GM19043 (cell line): ENCODE measurements at regions not wholly inside any gene's neighbourhood (a gene's known extent, or its start where the extent isn't known, plus 50 kb on each side); places are given as distances from the start of the nearest gene placed in this dataset.

Experiments
- ATAC-seq: cut with Tn5 transposase; IDR thresholded peaks from one replicate; pipeline ENCODE4 v1.9.1; 2021; ENCODE audit warnings: low read depth; ENCODE audit not compliant: unreplicated experiment

DNA sequence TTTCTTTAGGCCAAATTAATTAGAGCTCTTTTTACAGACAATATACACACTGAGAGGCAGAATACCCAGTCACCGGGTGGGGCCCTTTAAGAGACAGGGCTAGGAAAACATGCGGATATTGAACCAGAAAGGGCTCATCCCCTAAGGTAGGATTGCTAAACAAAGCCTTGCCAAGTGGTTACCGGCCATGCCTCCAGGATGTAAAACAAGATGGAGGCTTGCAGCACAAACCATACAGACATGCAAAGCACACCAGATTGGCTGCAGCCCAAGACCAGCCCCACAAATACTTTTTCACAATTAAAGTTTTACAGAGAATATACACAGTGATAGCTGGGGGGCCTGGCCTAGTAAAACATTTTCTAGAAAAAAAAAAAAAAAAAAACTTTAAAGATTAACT lies 210.0 kb downstream of the KLHL4 start:
- no peak for ATAC-seq

DNA sequence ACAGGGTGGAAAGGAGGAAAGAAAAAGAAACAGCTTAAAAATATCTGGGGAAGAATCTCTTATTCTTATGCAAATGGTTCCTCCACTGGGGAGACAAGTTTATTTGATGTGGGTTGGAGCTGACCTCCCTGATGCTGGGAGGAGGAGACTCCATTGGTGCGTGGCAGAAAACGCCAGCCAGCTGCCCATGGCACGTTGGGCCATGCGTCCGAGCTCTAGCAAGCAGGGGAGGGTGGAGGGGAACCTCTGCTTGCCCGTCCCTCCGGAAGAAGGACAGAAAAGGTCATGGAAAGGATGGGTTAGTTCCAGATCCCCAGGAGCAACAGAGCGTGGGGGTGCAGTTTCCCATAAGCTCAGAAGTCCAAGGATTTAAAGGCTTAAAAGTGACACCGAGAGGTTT lies 210.4 kb downstream of the KLHL4 start:
- no peak for ATAC-seq

DNA sequence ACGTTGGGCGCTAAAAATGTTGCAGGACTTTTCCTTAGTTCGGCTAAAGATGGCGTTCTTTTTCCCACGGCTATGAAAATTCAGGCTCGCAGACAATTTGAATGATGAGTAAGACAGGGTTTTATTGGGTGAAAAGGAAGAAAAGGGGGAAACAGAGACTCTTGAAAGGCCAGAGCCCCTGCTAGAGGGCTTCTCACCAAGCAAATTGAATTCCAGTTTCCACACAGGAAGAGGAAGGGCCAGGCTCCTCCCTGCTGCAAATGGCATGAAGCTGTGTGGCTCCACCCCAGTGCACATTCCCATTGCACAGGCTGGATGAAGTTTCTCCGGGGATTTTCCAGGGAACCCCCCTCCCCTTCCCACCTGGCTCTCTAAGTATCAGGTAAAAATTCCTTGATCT lies 210.9 kb downstream of the KLHL4 start:
- no peak for ATAC-seq

DNA sequence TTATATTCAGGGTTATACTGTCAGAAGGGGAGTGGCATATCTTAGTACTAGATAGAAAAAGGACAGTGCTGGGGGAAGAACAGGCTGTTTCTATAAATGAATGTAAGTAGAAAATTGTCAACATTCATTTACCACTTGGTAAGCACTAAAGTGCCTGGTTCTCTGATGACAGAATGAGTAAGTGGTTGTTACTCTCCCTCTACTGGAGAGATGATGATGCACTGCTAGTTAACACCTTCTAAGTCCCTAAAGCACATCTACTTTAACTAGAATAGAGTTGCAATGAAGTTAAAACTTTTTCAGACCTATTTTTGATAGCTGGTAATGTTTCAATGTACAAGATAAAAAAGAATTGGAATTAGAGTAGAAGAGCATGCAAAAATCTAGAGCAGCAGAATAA lies 214.5 kb downstream of the KLHL4 start:
- ATAC-seq, result no peak

DNA sequence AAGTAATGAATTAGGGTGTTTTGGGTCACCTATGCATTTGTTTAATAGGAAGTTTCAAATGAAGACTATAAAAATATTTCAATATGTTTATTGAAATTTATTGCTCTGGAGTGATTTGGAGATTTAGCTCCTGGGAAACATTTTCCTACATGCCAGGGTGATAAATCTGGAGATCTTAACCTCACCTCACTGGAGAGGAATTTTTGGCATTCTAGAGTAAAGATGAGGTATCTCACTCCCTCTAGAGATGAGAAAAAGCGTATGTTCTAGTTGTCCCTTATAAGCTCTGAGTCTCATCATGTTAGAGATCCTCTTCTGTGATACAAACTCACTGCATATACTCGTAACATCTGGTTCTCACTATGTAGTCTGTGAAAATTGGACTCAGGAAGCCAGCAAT lies 219.0 kb downstream of the KLHL4 start:
- no peak for ATAC-seq

DNA sequence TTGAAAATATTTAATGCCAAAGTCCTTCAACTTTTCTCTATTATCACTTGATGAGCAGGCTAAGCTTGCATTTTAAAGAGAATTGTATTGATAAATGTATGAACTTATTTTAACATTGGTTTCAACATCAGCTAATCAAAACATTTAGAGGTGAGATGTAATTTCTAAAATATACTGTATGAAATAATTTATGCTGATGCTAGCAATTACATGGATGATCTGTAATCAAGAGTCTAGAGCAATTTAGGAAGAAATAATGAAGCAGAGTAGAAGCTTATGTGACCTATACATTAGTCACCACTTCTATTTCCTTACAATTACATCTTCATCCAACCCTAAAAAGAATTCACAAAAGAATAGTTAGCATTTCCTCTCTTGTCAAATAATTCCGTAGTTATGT lies 226.8 kb downstream of the KLHL4 start:
- ATAC-seq, result no peak

DNA sequence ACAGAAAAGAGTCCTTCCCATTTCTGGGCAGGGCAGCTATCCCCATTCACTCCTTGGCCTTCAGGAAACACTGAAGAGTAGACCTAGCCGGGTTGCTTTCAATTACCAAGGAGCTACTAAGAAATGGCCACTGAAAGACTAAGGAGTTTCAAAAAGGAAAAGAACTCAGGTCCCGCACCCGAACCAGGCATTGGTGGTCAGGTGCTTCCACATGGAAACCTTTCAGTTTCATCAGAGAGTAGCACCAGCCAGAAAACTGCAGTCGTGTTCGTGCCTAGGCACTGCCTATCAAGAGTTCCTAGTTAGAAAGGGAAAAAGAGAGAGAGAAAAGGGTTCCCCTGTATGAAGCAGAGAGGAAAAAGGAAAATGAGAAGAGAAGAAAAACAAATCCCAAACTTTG lies 237.9 kb downstream of the KLHL4 start:
- no peak for ATAC-seq

DNA sequence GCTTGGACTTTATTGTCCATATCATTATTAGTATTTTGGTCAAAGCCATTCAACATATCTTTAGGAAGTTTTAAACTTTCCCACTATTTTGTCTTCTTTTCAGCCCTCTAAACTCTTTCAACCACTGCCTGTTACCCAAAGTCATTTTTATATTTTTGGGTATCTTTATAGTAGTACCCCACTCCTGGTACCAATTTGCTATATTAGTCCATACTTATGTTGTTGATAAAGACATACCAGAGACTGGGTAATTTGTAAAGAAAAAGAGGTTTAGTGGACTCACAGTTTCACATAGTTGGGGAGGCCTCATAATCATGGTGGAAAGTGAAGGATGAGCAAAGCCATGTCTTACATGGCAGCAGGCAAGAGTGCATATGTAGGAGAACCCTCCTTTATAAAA lies 271.4 kb downstream of the KLHL4 start:
- ATAC-seq, result no peak

DNA sequence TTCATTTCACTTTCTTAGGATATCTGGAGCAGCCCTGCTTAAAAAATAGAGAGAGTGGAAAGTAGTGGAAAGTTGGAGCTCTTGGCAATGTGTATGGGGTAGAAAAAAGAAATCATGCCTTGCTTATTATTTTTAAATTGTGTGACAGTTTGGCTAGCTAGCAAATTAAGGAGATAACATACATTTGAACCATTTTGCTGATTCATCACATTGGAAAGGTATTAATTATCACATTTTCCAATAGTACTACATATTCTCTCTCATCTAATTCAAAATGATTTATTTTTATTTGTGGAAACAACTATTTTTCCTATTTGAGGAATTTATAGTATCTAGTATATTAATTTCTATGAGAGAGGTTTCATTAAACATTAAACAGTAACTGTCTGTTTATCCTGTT lies 280.4 kb downstream of the KLHL4 start:
- no peak for ATAC-seq

DNA sequence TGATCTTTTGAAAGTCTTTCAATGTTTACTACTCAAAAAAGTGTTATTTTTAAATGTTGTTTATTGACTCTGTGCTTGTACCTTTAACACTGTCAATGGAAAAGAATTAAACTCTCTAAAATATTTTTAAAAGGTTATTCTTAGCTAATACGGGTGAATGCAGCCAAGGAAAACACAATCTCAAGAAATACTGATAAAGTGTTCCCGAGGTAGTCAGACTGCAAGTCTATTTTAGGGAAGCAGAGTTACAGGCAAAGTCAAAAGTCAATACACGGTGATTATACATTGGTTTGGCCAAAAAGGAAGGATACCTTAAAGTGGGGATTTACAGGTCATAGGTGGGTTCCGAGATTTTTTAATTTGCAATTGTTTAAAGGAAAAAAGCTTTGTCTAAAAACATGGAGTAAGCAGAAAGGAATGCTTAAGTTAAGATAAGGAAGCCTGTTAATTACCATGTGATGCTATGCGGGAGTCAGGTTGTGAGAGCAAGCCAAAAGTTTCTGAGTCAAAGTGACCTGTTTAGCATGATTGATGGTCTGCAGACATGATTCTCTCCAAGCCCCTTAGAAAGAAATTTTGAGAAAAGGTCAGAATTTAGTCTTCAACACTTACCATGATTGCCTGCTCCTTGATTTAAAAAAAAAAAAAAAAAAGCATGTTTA lies 288.4 kb downstream of the KLHL4 start:
- ATAC-seq, result no peak

DNA sequence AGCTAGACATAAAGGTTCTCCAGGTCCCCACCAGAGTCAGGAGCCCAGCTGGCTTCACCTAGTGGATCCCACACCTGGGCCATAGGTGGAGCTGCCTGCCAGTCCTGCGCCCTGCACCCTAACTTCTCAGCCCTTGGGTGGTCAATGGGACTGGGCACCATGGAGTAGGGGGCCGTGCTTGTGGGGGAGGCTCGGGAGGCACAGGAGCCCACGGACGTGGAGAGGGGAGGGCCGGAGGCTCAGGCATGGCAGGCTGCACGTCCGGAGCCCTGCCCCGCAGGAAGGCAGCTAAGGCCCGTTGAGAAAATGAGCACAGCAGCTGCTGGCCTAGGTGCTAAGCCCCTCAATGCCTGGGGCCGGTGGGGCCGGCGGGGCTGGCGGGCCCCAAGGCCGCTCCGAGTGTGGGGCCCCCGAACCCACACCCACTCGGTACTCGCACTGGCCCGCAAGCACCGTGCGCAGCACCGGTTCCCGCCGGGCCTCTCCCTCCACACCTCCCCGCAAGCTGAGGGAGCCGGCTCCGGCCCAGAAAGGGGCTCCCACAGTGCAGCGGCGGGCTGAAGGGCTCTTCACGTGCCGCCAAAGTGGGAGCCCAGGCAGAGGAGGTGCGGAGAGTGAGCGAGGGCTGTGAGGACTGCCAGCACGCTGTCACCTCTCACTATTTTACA lies 291.1 kb downstream of the KLHL4 start:
- ATAC-seq, result no peak

DNA sequence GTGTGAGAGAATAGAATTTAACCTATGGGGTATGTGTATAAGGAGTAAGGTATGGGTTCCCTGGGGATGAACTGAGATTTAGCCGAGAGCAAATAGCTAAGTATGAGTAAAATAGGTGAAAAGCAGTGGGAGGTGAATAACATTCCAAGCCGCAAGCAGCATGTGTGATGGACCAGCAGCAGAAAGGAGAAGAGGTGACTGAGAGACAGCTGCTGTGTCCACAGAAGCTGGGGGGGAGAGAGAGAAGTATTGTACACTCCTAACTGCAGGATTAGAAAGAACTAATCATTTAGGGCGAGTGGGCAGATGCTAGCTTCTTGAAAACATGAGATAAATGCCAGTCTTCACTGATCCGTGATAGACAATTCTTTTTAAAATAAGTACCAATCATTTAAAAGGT lies 296.0 kb downstream of the KLHL4 start:
- ATAC-seq, result no peak

DNA sequence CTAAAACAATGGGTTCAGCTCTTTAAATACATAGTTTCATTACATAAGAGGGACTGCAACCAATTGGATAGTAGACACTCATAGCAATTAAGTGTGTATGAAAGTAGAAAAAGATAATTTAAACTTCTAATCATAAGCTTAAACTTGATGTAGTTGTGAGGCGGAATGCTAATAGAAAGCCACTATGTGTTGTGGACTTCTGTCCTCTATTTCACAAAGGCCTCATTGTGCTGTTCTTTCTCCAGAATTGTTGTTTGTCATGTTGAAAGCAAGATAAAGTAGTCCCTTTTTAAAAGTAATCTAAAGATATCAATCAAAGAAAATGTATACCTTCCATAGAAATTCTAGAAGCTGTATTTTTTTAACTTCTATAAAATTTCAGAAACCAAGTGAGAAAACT lies 329.4 kb downstream of the KLHL4 start:
- no peak for ATAC-seq

DNA sequence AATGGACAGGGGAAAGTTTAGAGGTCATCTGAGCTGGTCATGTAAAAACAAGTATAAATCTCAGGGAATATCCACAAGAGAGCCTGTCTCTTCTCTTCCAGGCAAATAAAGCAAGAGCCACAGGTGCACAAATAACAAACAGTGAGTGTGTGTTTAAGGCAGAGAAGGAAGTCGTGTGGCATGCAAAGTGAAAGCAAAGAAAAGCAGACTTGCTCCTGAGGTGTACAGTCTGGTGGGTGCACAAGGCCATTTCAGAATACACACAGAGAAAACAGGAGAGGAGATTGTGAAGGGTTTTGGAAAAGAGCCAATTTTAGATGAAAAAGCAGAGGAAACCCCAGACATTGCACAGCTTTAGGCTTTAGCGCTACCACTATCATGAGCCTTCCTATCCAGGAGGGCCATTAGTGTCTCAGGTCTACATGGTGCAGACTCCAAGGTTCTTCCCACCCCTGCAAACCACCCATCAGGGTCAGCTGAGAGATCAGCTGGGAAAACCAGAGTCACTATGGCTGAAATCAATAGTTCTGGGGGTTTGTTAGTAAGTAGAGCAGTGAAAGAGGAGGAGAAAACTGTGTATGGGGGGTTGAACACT lies 355.8 kb downstream of the KLHL4 start:
- ATAC-seq, result peak; percentile 54

DNA sequence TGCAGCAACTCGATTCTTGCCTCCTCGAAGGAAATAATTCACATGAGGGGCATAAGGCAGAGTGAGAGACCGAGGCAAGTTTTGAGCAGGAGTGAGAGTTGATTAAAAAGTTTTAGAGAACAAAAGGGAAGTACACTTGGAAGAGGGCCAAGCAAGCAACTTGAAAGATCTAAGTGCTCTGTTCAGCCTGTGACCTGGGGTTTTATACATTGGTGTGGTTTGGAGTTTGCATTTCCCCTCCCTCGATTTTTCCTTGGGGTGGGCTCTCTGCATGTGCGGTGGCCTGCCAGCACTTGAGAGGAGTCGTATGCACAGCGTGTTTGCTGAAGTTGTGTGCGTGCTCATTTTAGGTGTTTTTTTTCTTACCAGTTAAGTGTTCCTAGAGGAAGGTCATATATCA lies 356.4 kb downstream of the KLHL4 start:
- ATAC-seq, result peak; percentile 25

DNA sequence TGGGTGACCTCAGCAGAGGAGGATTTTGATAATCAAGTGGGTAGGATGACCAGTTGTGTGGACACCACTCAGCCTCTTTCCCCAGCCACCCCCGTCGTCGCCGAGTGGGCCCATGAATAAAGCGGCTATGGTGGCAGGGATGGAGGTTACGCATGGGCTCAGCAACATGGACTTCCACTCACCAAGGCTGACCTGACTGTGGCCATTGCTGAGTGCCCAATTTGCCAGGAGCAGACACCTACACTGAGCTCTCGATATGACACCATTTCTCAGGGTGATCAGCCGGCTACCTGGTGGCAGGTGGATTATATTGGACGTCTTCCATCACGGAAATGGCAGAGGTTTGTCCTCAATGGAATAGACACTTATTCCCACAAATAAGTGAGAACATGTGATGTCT lies 361.3 kb downstream of the KLHL4 start:
- ATAC-seq, result no peak

DNA sequence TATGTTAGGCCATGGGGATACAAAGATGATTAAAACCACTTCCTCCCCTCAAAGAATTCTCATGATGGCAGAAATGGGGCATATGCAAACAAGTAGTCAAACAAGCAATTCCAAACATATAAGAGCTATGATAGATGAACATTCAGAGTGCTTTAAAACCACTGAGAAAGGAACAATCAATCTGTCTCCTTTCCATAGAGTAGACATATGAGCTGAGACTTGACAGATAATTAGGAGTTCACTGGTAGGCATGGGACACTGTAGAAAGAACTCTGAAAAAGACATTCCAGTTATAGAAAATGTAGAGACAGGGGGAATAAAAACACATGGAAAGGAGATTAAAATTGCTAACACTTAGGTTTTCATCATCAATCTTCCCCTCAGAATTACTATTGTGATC lies 372.8 kb downstream of the KLHL4 start:
- no peak for ATAC-seq

DNA sequence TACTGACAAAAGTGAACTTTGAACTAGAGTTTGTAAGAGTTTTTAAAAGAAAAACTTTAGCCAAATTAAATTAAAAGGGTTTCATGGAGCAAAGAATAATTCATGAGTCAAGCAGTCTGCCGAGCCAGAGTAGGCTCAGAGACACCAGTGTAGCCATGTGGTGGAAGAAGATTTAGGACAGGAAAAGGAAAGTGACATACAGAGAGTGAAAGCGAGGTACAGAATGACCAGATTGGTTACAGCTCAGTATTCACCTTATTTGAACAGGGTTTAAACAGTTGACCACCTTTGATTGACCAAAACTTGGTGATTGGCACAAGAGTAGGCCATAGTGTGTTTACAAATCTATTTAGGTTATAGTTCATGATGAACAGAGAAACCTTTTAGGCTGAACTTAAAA lies 377.8 kb downstream of the KLHL4 start:
- no peak for ATAC-seq

DNA sequence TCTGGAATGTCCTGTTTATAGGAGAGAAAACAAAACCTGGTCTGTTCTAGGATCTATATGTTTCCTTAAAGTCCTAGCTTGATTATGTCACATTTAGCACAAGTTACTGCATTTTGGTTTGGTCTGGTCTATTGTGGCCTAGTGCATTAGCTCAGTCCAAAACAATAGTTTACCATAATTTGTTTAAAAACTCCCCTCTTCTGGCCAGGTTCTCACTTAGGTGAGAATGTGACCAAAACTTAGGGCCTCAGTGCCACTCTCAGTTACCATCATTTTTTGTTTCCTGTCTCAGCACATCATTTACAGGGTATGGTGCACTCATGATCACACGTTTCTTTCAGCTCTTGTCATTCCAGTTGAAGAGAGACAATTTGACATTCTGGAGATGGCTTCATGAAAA lies 378.5 kb downstream of the KLHL4 start:
- no peak for ATAC-seq

DNA sequence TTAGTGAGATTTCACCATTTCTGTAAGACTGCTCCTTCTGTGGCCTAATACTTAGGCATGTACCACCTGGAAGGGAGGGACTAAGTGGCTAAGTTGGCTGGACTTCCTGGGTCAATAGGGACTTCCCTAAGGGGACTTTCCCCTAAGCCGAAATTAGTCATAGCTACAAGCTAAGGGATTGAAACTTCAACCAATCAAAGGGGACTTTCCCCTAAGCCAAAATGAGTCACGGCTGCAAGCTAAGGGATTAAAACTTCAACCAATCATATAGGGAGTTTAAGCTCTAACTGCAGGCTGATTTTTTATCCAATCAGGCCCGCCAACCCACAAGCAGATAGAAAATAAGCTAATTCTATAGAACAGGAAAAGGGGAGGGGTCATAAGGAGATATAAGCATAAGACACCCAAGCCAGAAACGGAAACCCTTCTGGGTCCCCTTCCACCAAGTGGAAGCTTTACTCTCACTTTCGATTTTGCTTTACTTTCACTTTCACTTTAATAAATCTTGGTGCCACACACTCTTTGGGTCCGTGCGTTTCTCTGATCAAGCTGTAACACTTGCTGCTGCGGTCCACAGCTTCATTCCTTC lies 382.8 kb downstream of the KLHL4 start:
- ATAC-seq, result peak; percentile 50

DNA sequence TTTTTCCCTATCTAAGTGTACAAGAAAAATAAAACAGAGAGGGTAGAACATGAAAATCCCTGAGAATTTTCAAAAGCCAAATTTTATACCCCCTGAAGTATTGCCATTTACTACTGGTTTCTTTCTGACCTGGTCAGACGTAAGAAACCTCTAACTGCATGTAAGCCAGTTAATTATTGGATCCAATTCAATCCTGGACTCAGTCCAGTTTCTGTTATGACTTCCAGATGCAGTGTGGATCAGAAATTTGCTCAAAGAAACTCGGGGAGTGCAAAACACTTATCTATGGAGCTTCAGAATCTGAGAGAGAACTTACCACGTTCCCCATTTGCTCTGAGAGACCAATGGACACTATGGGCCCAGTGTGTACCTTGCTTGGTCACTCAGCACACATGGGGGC lies 383.5 kb downstream of the KLHL4 start:
- no peak for ATAC-seq

DNA sequence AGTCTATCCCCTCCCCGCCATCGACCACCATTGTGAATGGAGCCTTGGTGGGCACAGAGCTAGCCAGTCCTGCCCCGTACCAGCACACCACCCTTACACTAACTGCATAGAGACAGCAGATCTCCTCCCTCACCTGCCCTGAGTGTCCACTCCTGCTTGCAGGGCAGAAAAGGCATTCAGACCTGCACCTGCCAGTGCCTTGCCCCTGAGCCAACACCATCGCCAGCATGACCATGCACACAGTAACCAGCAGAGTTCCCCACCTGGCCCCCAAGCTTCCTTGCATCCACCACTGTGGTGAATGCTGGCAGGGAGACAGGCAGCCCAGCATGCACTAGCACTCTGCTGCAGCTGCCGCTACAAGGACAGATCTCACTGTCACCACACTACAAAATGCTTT lies 397.1 kb downstream of the KLHL4 start:
- no peak for ATAC-seq
